Transverse colon (tissue), 3 donors: ENCODE measurements at regions not wholly inside any gene's neighbourhood (a gene's known extent, or its start where the extent isn't known, plus 50 kb on each side); places are given as distances from the start of the nearest gene placed in this dataset.

Source experiments
- POLR2A ChIP-seq: fragments of 450-650 bp; IDR thresholded peaks from one replicate; pipeline ENCODE4 v1.6.1; 2016; ENCODE audit warnings: antibody characterized with exemption, mild to moderate bottlenecking, moderate library complexity
- TF ChIP-seq, protein P1 (sequence below), 5 experiments: fragments of 200-600 bp in 3 of 5; fragments of 450-650 bp in 2 of 5; sonication (generic) in 3 of 5; IDR thresholded peaks; 1 replicate in 2 of 5; 2 replicates in 3 of 5; pipeline ENCODE4 v1.5.1; 2016 to 2017; ENCODE audit warnings: antibody characterized with exemption in 5 of 5, inconsistent platforms in 3 of 5, mild to moderate bottlenecking in 2 of 5, moderate library complexity in 1 of 5

- TF ChIP-seq, protein P1, sequence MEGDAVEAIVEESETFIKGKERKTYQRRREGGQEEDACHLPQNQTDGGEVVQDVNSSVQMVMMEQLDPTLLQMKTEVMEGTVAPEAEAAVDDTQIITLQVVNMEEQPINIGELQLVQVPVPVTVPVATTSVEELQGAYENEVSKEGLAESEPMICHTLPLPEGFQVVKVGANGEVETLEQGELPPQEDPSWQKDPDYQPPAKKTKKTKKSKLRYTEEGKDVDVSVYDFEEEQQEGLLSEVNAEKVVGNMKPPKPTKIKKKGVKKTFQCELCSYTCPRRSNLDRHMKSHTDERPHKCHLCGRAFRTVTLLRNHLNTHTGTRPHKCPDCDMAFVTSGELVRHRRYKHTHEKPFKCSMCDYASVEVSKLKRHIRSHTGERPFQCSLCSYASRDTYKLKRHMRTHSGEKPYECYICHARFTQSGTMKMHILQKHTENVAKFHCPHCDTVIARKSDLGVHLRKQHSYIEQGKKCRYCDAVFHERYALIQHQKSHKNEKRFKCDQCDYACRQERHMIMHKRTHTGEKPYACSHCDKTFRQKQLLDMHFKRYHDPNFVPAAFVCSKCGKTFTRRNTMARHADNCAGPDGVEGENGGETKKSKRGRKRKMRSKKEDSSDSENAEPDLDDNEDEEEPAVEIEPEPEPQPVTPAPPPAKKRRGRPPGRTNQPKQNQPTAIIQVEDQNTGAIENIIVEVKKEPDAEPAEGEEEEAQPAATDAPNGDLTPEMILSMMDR (IDR thresholded peaks at IDR 0.05) = no peak
- no peak for TF ChIP-seq POLR2A
These were observed 1054.3 kb upstream of the TENM4 start for GRCh38 chr11:80495116-80495515.
